WTC11 (cell line): ENCODE measurements at regions not wholly inside any gene's neighbourhood (a gene's known extent, or its start where the extent isn't known, plus 50 kb on each side); places are given as distances from the start of the nearest gene placed in this dataset.

Experiments used
- ATAC-seq: fragments of 200-7000 bp; cut with Tn5 transposase; 2 replicates; pipeline ENCODE4 v1.10.0; 2021; ENCODE audit warnings: mild to moderate bottlenecking, moderate library complexity
- CTCF ChIA-PET: fragments of 300-600 bp; sonication (Branson Sonifier 250); formaldehyde crosslinking; loops from one replicate; lab custom pipeline; 2021; ENCODE audit warnings: antibody characterized with exemption; lab: Charles Lee
- POLR2A ChIA-PET: fragments of 350-600 bp; sonication (Branson Sonifier 250); formaldehyde crosslinking; loops from one replicate; lab custom pipeline; 2021; ENCODE audit warnings: antibody characterized with exemption; lab: Charles Lee
- DNase-seq: peaks from one replicate; pipeline ENCODE4 v3.0.0; 2021; ENCODE audit warnings: low spot score
- H3K27ac Mint-ChIP-seq: 2 replicates; pipeline ENCODE4 v1.8.0; 2021; ENCODE audit warnings: mixed read lengths
- H3K27me3 Mint-ChIP-seq: 2 replicates; pipeline ENCODE4 v1.8.0; 2021; ENCODE audit warnings: low read depth, mild to moderate bottlenecking, moderate library complexity, mixed read lengths
- H3K36me3 Mint-ChIP-seq: 2 replicates; pipeline ENCODE4 v1.8.0; 2021; ENCODE audit warnings: mixed read lengths
- H3K4me1 Mint-ChIP-seq: 2 replicates; pipeline ENCODE4 v1.8.0; 2022; ENCODE audit warnings: mixed read lengths
- H3K4me3 Mint-ChIP-seq: 2 replicates; pipeline ENCODE4 v1.8.0; 2021; ENCODE audit warnings: mild to moderate bottlenecking, moderate library complexity, mixed read lengths
- H3K9me3 Mint-ChIP-seq: 2 replicates; pipeline ENCODE4 v1.8.0; 2021; ENCODE audit warnings: mixed read lengths
- ATF1 ChIP-seq: sonication (generic); formaldehyde crosslinking; IDR thresholded peaks from 2 replicates; pipeline ENCODE4 v1.8.1; 2023; ENCODE audit warnings: mild to moderate bottlenecking, moderate library complexity, missing genetic modification reagents
- CREM ChIP-seq: sonication (generic); formaldehyde crosslinking; IDR thresholded peaks from 2 replicates; pipeline ENCODE4 v1.8.1; 2022; ENCODE audit warnings: mild to moderate bottlenecking, missing genetic modification reagents, moderate library complexity
- GRHL2 ChIP-seq: fragments of 250-450 bp; sonication (Bioruptor Pico); IDR thresholded peaks from 2 replicates; pipeline ENCODE4 v1.8.0; 2022; ENCODE audit warnings: mild to moderate bottlenecking, moderate library complexity; ENCODE audit not compliant: insufficient replicate concordance, severe bottlenecking
- HMGA2 ChIP-seq: fragments of 250-450 bp; sonication (Bioruptor Pico); IDR thresholded peaks from 2 replicates; pipeline ENCODE4 v1.4.0; 2021; ENCODE audit warnings: mild to moderate bottlenecking, moderate library complexity
- NFYB ChIP-seq: sonication (generic); formaldehyde crosslinking; conservative IDR thresholded peaks from 2 replicates; pipeline ENCODE4 v1.8.0; 2022; ENCODE audit warnings: low read depth, missing genetic modification reagents
- NR3C1 ChIP-seq: sonication (generic); formaldehyde crosslinking; conservative IDR thresholded peaks from 2 replicates; pipeline ENCODE4 v1.8.1; 2023; ENCODE audit warnings: low read depth, mild to moderate bottlenecking, missing genetic modification reagents
- PRRX2 ChIP-seq: fragments of 250-450 bp; sonication (Bioruptor Pico); IDR thresholded peaks from 2 replicates; pipeline ENCODE4 v1.8.0; 2021; ENCODE audit warnings: mild to moderate bottlenecking
- SMAD3 ChIP-seq: sonication (generic); formaldehyde crosslinking; IDR thresholded peaks from 2 replicates; pipeline ENCODE4 v1.8.0; 2022; ENCODE audit warnings: missing genetic modification reagents, mild to moderate bottlenecking, borderline replicate concordance
- TCF7 ChIP-seq: sonication (generic); formaldehyde crosslinking; IDR thresholded peaks from 2 replicates; pipeline ENCODE4 v1.8.0; 2022; ENCODE audit warnings: mild to moderate bottlenecking, low read depth, missing genetic modification reagents, moderate library complexity
- TP53 ChIP-seq: sonication (generic); formaldehyde crosslinking; IDR thresholded peaks from 2 replicates; pipeline ENCODE4 v1.8.1; 2023; ENCODE audit warnings: mild to moderate bottlenecking, missing genetic modification reagents
- ZNF138 ChIP-seq: sonication (generic); formaldehyde crosslinking; conservative IDR thresholded peaks from 2 replicates; pipeline ENCODE4 v1.8.1; 2022; ENCODE audit warnings: mild to moderate bottlenecking, moderate library complexity, missing genetic modification reagents
- ZNF232 ChIP-seq: sonication (generic); formaldehyde crosslinking; IDR thresholded peaks from 2 replicates; pipeline ENCODE4 v1.8.0; 2022; ENCODE audit warnings: mild to moderate bottlenecking, missing genetic modification reagents
- ZNF423 ChIP-seq: fragments of 250-450 bp; sonication (Bioruptor Pico); IDR thresholded peaks from 2 replicates; pipeline ENCODE4 v2.1.2; 2022; ENCODE audit warnings: mild to moderate bottlenecking, moderate library complexity
- TF ChIP-seq, protein P1 (sequence below): sonication (generic); formaldehyde crosslinking; IDR thresholded peaks from 2 replicates; pipeline ENCODE4 v1.8.1; 2023; ENCODE audit warnings: mild to moderate bottlenecking, missing genetic modification reagents, moderate library complexity
- TF ChIP-seq, protein P2 (sequence below): sonication (generic); formaldehyde crosslinking; IDR thresholded peaks from 2 replicates; pipeline ENCODE4 v1.8.0; 2022; ENCODE audit warnings: mild to moderate bottlenecking, missing genetic modification reagents
- TF ChIP-seq, protein P3 (sequence below): sonication (generic); formaldehyde crosslinking; IDR thresholded peaks from 2 replicates; pipeline ENCODE4 v1.8.0; 2022; ENCODE audit warnings: missing genetic modification reagents
- TF ChIP-seq, protein P4 (sequence below): fragments of 250-450 bp; sonication (Bioruptor Pico); conservative IDR thresholded peaks from 2 replicates; pipeline ENCODE4 v1.9.0; 2021; ENCODE audit warnings: mild to moderate bottlenecking
- TF ChIP-seq, protein P5 (sequence below): sonication (generic); formaldehyde crosslinking; IDR thresholded peaks from 2 replicates; pipeline ENCODE4 v1.8.1; 2022; ENCODE audit warnings: low read depth, missing genetic modification reagents, borderline replicate concordance
- TF ChIP-seq, protein P6 (sequence below): sonication (generic); formaldehyde crosslinking; IDR thresholded peaks from 2 replicates; pipeline ENCODE4 v1.8.1; 2023; ENCODE audit warnings: mild to moderate bottlenecking, moderate library complexity, missing genetic modification reagents
- TF ChIP-seq, protein P7 (sequence below): sonication (generic); formaldehyde crosslinking; IDR thresholded peaks from 2 replicates; pipeline ENCODE4 v1.8.0; 2023; ENCODE audit warnings: missing genetic modification reagents

DNA sequence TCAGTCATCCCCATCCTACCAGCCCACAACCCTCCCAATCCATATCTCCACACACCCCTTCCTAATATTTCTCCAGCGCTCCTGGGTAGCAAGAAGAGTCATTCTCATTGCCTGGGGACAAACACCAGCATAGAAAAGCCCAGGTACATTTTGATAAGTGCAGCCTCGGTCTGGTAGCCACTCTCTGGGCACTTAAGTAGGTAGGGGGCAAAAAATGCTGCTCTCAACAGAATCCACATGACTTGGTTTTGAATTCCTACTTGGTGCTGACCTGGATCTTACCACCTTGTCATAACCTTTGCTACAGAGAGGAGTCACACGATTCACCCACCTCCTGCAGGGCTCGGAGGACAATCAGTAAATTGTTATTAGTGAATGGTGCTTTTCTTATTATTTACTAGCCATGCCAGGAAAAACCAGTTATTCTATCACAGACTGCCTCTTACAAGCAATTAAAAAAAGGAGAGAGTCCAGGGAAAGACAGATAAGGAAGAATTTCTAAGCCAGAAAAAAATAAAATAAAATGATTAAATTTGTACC lies 249.1 kb downstream of the LY86 start (continued):
- TF ChIP-seq, protein P1, sequence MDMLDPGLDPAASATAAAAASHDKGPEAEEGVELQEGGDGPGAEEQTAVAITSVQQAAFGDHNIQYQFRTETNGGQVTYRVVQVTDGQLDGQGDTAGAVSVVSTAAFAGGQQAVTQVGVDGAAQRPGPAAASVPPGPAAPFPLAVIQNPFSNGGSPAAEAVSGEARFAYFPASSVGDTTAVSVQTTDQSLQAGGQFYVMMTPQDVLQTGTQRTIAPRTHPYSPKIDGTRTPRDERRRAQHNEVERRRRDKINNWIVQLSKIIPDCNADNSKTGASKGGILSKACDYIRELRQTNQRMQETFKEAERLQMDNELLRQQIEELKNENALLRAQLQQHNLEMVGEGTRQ: no peak
- TF ChIP-seq, protein P2, sequence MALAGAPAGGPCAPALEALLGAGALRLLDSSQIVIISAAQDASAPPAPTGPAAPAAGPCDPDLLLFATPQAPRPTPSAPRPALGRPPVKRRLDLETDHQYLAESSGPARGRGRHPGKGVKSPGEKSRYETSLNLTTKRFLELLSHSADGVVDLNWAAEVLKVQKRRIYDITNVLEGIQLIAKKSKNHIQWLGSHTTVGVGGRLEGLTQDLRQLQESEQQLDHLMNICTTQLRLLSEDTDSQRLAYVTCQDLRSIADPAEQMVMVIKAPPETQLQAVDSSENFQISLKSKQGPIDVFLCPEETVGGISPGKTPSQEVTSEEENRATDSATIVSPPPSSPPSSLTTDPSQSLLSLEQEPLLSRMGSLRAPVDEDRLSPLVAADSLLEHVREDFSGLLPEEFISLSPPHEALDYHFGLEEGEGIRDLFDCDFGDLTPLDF (CRISPR knock-in tag): no peak
- TF ChIP-seq, protein P3, sequence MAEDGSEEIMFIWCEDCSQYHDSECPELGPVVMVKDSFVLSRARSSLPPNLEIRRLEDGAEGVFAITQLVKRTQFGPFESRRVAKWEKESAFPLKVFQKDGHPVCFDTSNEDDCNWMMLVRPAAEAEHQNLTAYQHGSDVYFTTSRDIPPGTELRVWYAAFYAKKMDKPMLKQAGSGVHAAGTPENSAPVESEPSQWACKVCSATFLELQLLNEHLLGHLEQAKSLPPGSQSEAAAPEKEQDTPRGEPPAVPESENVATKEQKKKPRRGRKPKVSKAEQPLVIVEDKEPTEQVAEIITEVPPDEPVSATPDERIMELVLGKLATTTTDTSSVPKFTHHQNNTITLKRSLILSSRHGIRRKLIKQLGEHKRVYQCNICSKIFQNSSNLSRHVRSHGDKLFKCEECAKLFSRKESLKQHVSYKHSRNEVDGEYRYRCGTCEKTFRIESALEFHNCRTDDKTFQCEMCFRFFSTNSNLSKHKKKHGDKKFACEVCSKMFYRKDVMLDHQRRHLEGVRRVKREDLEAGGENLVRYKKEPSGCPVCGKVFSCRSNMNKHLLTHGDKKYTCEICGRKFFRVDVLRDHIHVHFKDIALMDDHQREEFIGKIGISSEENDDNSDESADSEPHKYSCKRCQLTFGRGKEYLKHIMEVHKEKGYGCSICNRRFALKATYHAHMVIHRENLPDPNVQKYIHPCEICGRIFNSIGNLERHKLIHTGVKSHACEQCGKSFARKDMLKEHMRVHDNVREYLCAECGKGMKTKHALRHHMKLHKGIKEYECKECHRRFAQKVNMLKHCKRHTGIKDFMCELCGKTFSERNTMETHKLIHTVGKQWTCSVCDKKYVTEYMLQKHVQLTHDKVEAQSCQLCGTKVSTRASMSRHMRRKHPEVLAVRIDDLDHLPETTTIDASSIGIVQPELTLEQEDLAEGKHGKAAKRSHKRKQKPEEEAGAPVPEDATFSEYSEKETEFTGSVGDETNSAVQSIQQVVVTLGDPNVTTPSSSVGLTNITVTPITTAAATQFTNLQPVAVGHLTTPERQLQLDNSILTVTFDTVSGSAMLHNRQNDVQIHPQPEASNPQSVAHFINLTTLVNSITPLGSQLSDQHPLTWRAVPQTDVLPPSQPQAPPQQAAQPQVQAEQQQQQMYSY (CRISPR knock-in tag): no peak
- TF ChIP-seq TP53 (CRISPR knock-in tag) (no peak), NR3C1 (CRISPR knock-in tag) (no peak)
- TF ChIP-seq, protein P4, sequence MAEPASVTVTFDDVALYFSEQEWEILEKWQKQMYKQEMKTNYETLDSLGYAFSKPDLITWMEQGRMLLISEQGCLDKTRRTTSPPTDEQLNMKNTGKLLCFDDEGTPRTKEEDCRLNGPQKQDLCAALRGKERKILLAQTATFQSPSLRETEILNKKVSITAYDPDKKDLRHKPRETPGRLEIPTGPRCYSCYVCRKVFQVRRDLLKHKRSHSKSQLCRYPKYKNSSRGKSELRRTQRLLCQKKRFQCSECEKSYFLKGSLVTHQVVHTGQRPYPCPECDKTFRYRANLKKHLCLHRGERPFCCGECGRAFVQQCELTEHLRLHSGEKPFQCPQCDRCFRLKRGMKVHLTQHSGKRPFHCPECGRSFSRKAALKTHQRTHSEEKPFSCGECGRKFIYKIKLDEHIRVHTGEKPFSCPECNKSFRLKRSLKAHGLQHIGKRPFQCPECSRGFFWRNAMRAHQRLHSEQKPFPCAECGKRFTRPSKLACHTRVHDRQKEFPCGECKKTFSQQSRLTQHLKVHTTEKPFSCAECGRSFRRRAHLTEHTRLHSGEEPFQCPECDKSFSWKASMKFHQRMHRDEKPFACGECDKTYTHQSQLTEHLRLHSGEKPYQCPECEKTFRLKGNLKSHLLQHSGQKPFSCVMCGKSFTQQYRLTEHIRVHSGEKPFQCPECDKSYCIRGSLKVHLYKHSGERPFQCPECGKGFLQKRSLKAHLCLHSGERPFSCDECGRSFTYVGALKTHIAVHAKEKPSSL (CRISPR knock-in tag): no peak

DNA sequence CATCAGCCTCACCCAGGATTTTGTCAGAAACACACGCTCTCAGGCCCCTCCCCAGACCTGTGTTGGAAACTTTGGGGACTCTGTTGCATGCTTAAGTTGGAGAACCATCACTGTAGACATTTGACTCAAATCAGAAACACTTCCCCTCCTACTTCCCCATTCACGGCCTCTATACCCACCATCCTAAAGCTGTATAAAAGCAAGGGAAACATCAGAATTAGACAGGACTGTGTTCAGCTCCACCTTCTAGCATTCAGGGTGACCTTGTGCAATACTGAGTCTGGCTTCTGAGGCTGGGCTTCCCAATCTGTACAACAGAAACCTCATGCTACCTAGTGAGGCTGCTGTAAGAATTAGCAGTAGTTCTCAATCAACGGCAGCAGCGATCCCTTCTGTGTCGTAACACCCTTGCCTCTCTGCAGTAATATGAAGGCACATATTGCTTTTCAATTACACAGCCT lies 252.3 kb downstream of the LY86 start:
- peaks cover 11% of the 10 kb centered on the region for H3K4me1 Mint-ChIP-seq
- DNase-seq: no peak
- ATAC-seq: no peak
- H3K9me3 Mint-ChIP-seq: peaks cover 13% of the 10 kb centered on the region
- H3K27ac Mint-ChIP-seq: no peak overlapping the region
- CTCF ChIA-PET: interaction anchor here (0.8 kb wide), 1 partner anchor 82 kb away, joined by 3 read pairs; no protein-coding TSS in a partner anchor
- peaks cover 9% of the 10 kb centered on the region for H3K27me3 Mint-ChIP-seq
- POLR2A ChIA-PET: no interaction called here
- H3K36me3 Mint-ChIP-seq: peaks cover 3% of the 10 kb centered on the region; the same call in 1 of the 2 replicates
- no peak overlapping the region for H3K4me3 Mint-ChIP-seq
- TF ChIP-seq, protein P5, sequence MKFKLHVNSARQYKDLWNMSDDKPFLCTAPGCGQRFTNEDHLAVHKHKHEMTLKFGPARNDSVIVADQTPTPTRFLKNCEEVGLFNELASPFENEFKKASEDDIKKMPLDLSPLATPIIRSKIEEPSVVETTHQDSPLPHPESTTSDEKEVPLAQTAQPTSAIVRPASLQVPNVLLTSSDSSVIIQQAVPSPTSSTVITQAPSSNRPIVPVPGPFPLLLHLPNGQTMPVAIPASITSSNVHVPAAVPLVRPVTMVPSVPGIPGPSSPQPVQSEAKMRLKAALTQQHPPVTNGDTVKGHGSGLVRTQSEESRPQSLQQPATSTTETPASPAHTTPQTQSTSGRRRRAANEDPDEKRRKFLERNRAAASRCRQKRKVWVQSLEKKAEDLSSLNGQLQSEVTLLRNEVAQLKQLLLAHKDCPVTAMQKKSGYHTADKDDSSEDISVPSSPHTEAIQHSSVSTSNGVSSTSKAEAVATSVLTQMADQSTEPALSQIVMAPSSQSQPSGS (CRISPR knock-in tag): no peak
- TF ChIP-seq HMGA2 (no peak), NFYB (CRISPR knock-in tag) (no peak), TCF7 (no peak), SMAD3 (CRISPR knock-in tag) (no peak), ATF1 (no peak), GRHL2 (no peak), CREM (no peak), ZNF232 (CRISPR knock-in tag) (no peak), ZNF138 (CRISPR knock-in tag) (no peak), ZNF423 (CRISPR knock-in tag) (no peak), PRRX2 (no peak)
- TF ChIP-seq, protein P1: no peak
- TF ChIP-seq, protein P6, sequence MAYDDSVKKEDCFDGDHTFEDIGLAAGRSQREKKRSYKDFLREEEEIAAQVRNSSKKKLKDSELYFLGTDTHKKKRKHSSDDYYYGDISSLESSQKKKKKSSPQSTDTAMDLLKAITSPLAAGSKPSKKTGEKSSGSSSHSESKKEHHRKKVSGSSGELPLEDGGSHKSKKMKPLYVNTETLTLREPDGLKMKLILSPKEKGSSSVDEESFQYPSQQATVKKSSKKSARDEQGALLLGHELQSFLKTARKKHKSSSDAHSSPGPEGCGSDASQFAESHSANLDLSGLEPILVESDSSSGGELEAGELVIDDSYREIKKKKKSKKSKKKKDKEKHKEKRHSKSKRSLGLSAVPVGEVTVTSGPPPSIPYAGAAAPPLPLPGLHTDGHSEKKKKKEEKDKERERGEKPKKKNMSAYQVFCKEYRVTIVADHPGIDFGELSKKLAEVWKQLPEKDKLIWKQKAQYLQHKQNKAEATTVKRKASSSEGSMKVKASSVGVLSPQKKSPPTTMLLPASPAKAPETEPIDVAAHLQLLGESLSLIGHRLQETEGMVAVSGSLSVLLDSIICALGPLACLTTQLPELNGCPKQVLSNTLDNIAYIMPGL: no peak
- TF ChIP-seq, protein P2 (CRISPR knock-in tag): no peak
- TF ChIP-seq, protein P7, sequence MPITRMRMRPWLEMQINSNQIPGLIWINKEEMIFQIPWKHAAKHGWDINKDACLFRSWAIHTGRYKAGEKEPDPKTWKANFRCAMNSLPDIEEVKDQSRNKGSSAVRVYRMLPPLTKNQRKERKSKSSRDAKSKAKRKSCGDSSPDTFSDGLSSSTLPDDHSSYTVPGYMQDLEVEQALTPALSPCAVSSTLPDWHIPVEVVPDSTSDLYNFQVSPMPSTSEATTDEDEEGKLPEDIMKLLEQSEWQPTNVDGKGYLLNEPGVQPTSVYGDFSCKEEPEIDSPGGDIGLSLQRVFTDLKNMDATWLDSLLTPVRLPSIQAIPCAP (CRISPR knock-in tag): no peak
